ENCODE measurements at regions not wholly inside any gene's neighbourhood (a gene's known extent, or its start where the extent isn't known, plus 50 kb on each side); places are given as distances from the start of the nearest gene placed in this dataset.
"Not testable (repeated sequence)": the region's sequence is repeated elsewhere in the genome, so short reads cannot be mapped to it uniquely, and the experiment has no call there.

DNA sequence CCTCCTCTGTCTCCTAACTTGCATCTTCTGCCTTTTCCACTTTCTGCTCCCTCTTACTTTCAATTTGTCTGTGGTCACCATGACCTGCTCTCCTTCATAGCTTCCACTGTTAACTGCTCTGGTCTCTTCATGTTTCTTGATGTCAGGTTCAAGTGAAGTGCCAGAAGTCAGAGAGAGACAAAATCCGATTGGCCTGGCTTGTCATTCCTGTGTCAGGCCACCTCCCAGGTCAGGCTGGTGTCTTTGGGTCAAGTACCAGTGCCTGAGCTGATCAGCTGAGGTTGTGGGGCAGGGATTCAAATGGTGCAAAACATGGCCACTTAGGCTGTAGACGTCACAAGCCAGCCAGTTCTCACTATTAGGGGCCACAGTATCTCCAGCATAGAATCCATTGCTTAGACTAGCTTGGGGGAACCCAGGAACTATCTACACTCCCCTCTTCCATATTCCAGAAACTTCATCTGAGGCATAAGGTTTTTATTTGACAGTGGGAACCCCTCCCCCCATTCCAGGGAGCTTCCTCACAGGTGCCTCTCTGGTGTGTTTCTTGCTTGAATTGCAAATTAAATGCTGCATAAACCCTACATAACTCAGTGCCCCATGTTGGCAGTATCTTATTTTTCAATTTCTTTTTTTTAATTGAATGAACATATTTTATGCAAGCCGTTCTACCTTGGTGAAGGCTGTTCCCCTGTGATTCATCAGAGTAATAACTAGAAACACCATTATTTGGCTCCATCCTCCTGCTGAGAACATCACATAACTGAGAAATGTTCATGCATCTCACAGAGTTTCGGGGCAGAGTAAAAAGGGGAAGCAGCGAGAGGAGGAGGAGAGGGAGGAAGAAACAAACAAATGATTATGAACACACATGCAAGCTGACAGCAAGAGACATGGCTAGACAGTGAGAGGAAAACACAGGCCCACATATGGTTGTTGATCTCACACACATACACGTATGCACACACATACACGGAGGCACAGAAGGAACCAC is 175.8 kb downstream of the TLE3 start:
- DNase-seq (ENCODE audit: low spot score in 2 of 2), result no peak
- no peak overlapping the region for H3K27ac ChIP-seq
- H3K4me3 ChIP-seq, result no peak overlapping the region
- WGBS, 2 donors, result 68 to 75% methylated on average over 7 of the region's 7 CpGs
- H3K36me3 ChIP-seq, result no peaks in the 10 kb centered on the region
- no peaks in the 10 kb centered on the region for H3K27me3 ChIP-seq
- TF ChIP-seq POLR2A (IDR thresholded peaks at IDR 0.05) (no peak), EP300 (IDR thresholded peaks at IDR 0.05) (no peak)
- TF ChIP-seq, protein P1, sequence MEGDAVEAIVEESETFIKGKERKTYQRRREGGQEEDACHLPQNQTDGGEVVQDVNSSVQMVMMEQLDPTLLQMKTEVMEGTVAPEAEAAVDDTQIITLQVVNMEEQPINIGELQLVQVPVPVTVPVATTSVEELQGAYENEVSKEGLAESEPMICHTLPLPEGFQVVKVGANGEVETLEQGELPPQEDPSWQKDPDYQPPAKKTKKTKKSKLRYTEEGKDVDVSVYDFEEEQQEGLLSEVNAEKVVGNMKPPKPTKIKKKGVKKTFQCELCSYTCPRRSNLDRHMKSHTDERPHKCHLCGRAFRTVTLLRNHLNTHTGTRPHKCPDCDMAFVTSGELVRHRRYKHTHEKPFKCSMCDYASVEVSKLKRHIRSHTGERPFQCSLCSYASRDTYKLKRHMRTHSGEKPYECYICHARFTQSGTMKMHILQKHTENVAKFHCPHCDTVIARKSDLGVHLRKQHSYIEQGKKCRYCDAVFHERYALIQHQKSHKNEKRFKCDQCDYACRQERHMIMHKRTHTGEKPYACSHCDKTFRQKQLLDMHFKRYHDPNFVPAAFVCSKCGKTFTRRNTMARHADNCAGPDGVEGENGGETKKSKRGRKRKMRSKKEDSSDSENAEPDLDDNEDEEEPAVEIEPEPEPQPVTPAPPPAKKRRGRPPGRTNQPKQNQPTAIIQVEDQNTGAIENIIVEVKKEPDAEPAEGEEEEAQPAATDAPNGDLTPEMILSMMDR (IDR thresholded peaks at IDR 0.05), result no peak
- H3K4me1 ChIP-seq, result no peaks in the 10 kb centered on the region
- H3K9me3 ChIP-seq, result peaks cover 0 to 36% (median 2%) of the 10 kb centered on the region in 4 donors

DNA sequence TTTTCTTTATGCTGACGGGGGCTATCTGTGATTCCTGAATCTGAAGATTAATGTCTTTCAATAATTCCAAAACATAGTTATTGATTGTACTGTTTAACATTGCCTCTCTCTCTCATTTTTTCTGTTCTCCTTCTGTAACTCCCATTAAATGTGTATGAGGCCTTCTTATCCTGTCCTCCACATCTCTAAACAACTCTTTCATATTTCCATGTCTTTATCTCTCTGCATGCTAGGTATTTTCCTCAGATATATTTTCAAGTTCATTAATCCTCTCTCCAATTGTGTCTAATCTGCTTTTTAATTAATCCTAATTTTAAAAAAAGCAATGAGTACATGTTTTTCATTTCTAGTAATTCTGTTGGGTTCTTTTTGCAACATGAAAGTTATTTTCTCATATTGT is 173.2 kb downstream of the TLE3 start:
- peaks cover 0 to 46% (median 2%) of the 10 kb centered on the region in 4 donors for H3K9me3 ChIP-seq
- no peak overlapping the region for H3K4me3 ChIP-seq
- H3K4me1 ChIP-seq, result no peaks in the 10 kb centered on the region
- TF ChIP-seq EP300 (IDR thresholded peaks at IDR 0.05) (no peak), POLR2A (IDR thresholded peaks at IDR 0.05) (no peak)
- TF ChIP-seq, protein P1 (IDR thresholded peaks at IDR 0.05), result no peak
- no peak overlapping the region for H3K27ac ChIP-seq
- no peak for DNase-seq (ENCODE audit: low spot score in 2 of 2)
- no peaks in the 10 kb centered on the region for H3K36me3 ChIP-seq
- 86 to 96% methylated on average over 1 of the region's 1 CpG for WGBS, 2 donors
- H3K27me3 ChIP-seq, result no peaks in the 10 kb centered on the region

DNA sequence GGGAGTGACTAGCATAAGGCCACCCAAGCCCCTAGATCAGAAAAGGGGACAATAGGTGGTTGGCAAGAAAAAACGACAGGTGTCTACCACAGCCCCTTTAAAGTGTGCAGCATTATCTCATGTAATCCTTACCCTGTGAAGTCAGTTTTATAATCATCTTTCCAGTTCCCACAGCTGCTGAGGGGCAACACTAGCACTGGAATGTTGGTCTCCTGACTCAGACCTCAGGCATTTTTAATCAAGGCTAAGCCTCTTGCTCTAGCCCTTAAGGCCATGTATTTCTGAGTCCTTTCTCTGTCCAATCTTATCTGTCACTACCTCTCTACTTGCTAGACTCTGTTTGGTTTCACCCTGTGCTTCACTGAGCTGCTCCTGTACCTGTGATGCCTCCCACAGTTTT is 171.7 kb downstream of the TLE3 start:
- H3K4me3 ChIP-seq, result no peak overlapping the region
- H3K36me3 ChIP-seq, result no peaks in the 10 kb centered on the region
- H3K9me3 ChIP-seq, result peaks cover 0 to 49% (median 2%) of the 10 kb centered on the region in 4 donors
- no peak for DNase-seq (ENCODE audit: low spot score in 2 of 2)
- H3K27me3 ChIP-seq, result no peaks in the 10 kb centered on the region
- no peak overlapping the region for H3K27ac ChIP-seq
- no peaks in the 10 kb centered on the region for H3K4me1 ChIP-seq
- WGBS, 2 donors, result 77 to 96% methylated on average over 1 of the region's 1 CpG
- TF ChIP-seq, protein P1 (IDR thresholded peaks at IDR 0.05), result no peak
- TF ChIP-seq EP300 (IDR thresholded peaks at IDR 0.05) (no peak), POLR2A (IDR thresholded peaks at IDR 0.05) (no peak)

DNA sequence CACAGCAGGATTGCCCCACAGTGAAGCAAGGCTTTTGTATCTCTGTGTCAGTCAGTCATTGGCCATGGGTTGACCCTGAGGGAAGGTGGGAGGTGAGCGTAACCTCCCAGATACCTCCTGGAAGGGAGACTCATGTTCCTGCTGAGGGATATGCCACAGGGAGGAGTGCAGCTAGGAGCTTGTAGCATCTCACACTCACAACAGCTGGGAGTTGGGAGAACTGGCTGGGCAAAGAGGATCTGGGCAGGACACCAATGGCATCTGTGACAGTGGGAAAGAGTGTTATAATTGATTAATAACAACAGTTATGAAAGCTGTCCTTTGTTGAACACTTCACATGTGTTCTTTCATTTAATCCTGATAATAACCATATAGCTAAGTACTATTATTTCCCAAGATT is 171.0 kb downstream of the TLE3 start:
- H3K27me3 ChIP-seq, result no peaks in the 10 kb centered on the region
- no peak for DNase-seq (ENCODE audit: low spot score in 2 of 2)
- H3K36me3 ChIP-seq, result no peaks in the 10 kb centered on the region
- no peak overlapping the region for H3K4me3 ChIP-seq
- H3K4me1 ChIP-seq, result no peaks in the 10 kb centered on the region
- peaks cover 0 to 49% (median 2%) of the 10 kb centered on the region in 4 donors for H3K9me3 ChIP-seq
- TF ChIP-seq, protein P1 (IDR thresholded peaks at IDR 0.05), result no peak
- 82 to 83% methylated on average over 1 of the region's 1 CpG for WGBS, 2 donors
- no peak overlapping the region for H3K27ac ChIP-seq

DNA sequence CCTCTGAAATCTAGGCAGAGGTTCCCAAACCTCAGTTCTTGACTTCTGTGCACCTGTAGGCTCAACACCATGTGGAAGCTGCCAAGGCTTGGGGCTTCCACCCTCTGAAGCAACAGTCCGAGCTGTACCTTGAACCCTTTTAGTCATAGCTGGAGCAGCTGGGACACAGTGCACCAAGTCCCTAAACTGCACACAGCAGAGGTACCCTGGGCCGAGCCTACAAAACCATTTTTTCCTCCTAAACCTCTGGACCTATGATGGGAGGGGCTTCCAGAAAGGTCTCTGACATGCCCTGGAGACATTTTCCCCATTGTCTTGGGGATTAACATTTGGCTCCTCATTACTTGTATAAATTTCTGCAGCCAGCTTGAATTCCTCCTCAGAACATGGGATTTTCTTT is 168.8 kb downstream of the TLE3 start:
- H3K4me1 ChIP-seq; H3K36me3 ChIP-seq; H3K27ac ChIP-seq; H3K27me3 ChIP-seq; DNase-seq (ENCODE audit: low spot score in 2 of 2); H3K4me3 ChIP-seq: not testable (repeated sequence)
- peaks cover 0 to 41% (median 0%) of the 10 kb centered on the region in 4 donors for H3K9me3 ChIP-seq
- WGBS, 2 donors, result 78 to 81% methylated on average over 2 of the region's 2 CpGs

Data from tibial nerve (tissue), 4 donors.